ENCODE measurements at regions not wholly inside any gene's neighbourhood (a gene's known extent, or its start where the extent isn't known, plus 50 kb on each side); places are given as distances from the start of the nearest gene placed in this dataset.

DNA sequence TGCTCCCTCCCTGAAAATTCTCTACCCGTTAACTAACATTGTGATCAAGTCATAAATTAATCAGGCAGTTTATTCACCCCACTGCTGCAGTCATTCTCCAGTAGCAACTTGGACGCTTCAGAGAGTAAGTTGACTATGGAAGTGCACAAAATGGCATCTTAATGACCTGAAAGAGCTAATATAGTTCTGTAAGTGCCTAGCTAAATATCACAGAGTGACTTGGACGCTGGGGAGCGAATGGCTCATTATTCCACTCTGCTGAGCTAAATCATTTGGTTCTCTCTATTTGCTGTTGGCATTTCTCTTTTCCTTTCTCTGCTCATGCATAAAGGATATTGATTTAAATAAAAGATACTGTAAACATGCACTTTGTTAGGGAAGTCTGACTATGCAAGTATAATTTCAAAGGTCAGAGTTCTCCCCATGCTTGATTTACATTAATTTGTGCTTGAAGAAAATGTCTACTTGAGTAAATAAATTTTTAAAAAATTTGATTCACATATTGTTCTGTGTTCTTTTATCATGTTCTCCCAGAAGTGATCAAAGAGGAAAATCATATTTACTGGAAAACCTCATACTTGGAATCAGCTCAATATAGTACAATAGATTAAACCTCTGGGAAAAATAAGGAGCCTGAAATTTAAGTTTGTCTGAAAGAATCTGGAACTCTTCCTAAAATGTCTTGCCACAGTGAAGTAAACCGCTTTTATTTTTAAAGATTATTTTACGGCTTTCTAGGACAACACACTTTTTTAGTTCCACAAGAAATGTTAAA lies 169.5 kb upstream of the HAPLN1 start:
- in situ Hi-C loops (cut with MboI): no loop called here
- Histone ChIP-seq H3K9ac (ENCODE audit: insufficient read depth in 1 of 2, low read depth in 2 of 2, low read length in 2 of 2) (no peak overlapping the region), H3K9me3 (replicated peaks; ENCODE audit: control insufficient read depth, insufficient read depth, low read depth, low read length) (0 out of 2 replicates have a peak, but pooled peaks cover 1% of the 10 kb centered on the region), H4K20me1 (replicated peaks; ENCODE audit: control insufficient read depth, insufficient read depth, low read length) (no peaks in the 10 kb centered on the region), H3K79me2 (ENCODE audit: control insufficient read depth, insufficient read depth, low read length) (no peaks in the 10 kb centered on the region), H3K4me1 (replicated peaks in 1 of 2; ENCODE audit: control insufficient read depth in 2 of 2, insufficient read depth in 2 of 2, low read length in 2 of 2) (no peaks in the 10 kb centered on the region), H3K4me3 (no peak overlapping the region), H3K4me2 (ENCODE audit: insufficient read depth, low read length) (no peak overlapping the region), H3K27ac (ENCODE audit: extremely low read depth, low read depth, low read length) (no peak overlapping the region), H2AFZ (ENCODE audit: low read depth, low read length) (no peak overlapping the region), H3K36me3 (ENCODE audit: control insufficient read depth, insufficient read depth, low read length) (no peaks in the 10 kb centered on the region), H3K9me1 (ENCODE audit: control insufficient read depth, insufficient read depth, low read length) (no peaks in the 10 kb centered on the region), H3K27me3 (ENCODE audit: control insufficient read depth in 2 of 2, insufficient read depth in 2 of 2, low read length in 2 of 2) (no peaks in the 10 kb centered on the region)
- WGBS (ENCODE audit: insufficient coverage, low coverage, missing lambda C conversion rate): 0% methylated on average over 6 of the region's 6 CpGs
- ATAC-seq (no peak), FAIRE-seq (no peak), DNase-seq (ENCODE audit: extremely low read depth in 1 of 4, low spot score in 3 of 4) (no peak)
- no TSS peak for BruUV-seq (replicated peaks)
- intact Hi-C loops (cut with micrococcal nuclease): no loop called here
- POLR2A ChIA-PET: no interaction called here
- TF ChIP-seq PHB (CRISPR knock-in tag; IDR thresholded peaks at IDR 0.05): no peak
- TF ChIP-seq MYNN (IDR thresholded peaks at IDR 0.05): no peak
- TF ChIP-seq MYNN (CRISPR knock-in tag; IDR thresholded peaks at IDR 0.05): no peak
- TF ChIP-seq NFXL1 (CRISPR knock-in tag; IDR thresholded peaks at IDR 0.05): no peak
- no peak for TF ChIP-seq ZC3H11A (IDR thresholded peaks at IDR 0.05; ENCODE audit: low read depth, low read length)
- TF ChIP-seq, protein P1, sequence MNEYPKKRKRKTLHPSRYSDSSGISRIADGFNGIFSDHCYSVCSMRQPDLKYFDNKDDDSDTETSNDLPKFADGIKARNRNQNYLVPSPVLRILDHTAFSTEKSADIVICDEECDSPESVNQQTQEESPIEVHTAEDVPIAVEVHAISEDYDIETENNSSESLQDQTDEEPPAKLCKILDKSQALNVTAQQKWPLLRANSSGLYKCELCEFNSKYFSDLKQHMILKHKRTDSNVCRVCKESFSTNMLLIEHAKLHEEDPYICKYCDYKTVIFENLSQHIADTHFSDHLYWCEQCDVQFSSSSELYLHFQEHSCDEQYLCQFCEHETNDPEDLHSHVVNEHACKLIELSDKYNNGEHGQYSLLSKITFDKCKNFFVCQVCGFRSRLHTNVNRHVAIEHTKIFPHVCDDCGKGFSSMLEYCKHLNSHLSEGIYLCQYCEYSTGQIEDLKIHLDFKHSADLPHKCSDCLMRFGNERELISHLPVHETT (CRISPR knock-in tag; conservative IDR thresholded peaks at IDR 0.05 in 1 of 2, IDR thresholded peaks at IDR 0.05 in 1 of 2): no peak
- TF ChIP-seq BRD4 (IDR thresholded peaks at IDR 0.05): no peak
- TF ChIP-seq RAD51 (IDR thresholded peaks at IDR 0.05; ENCODE audit: borderline replicate concordance, low read depth): no peak
- TF ChIP-seq RFX5 (IDR thresholded peaks at IDR 0.05; ENCODE audit: low read depth, low read length): no peak
- CTCF ChIA-PET (ENCODE audit: low intra/inter-chr PET ratio): no interaction called here
